H9 (cell line): ENCODE measurements at regions not wholly inside any gene's neighbourhood (a gene's known extent, or its start where the extent isn't known, plus 50 kb on each side); places are given as distances from the start of the nearest gene placed in this dataset.

Experiments
- DNase-seq: peaks from one replicate; pipeline ENCODE4 v3.0.0-alpha.2; 2017
- H2AFZ ChIP-seq: one replicate; pipeline ENCODE4 v1.6.1; 2013; ENCODE audit warnings: mild to moderate bottlenecking, low read length, control low read depth, moderate library complexity
- H2AK5ac ChIP-seq: 2 replicates; pipeline ENCODE4 v1.6.1; 2013; ENCODE audit warnings: low read length, control low read depth, mixed read lengths; ENCODE audit not compliant: insufficient read length
- H2BK120ac ChIP-seq: one replicate; pipeline ENCODE4 v1.6.1; 2013; ENCODE audit warnings: low read depth, mild to moderate bottlenecking, low read length, control low read depth, inconsistent platforms; ENCODE audit not compliant: poor library complexity, severe bottlenecking
- H2BK12ac ChIP-seq: 2 replicates; pipeline ENCODE4 v1.6.1; 2013; ENCODE audit warnings: low read length, control low read depth, mixed read lengths, low read depth; ENCODE audit not compliant: insufficient read length
- H2BK15ac ChIP-seq: 2 replicates; pipeline ENCODE4 v1.6.1; 2013; ENCODE audit warnings: low read depth, low read length, control low read depth
- H2BK20ac ChIP-seq: one replicate; pipeline ENCODE4 v1.6.1; 2013; ENCODE audit warnings: low read depth, mild to moderate bottlenecking, low read length, control low read depth, inconsistent platforms; ENCODE audit not compliant: poor library complexity, severe bottlenecking
- H2BK5ac ChIP-seq: 2 replicates; pipeline ENCODE4 v1.6.1; 2013; ENCODE audit warnings: low read length, control low read depth, mixed read lengths; ENCODE audit not compliant: insufficient read length
- H3K14ac ChIP-seq: 2 replicates; pipeline ENCODE4 v1.6.1; 2013; ENCODE audit warnings: low read length, control low read depth; ENCODE audit not compliant: insufficient read depth
- H3K18ac ChIP-seq: 2 replicates; pipeline ENCODE4 v1.6.1; 2013; ENCODE audit warnings: low read depth, mild to moderate bottlenecking, mixed read lengths, low read length, control low read depth; ENCODE audit not compliant: insufficient read length
- H3K23ac ChIP-seq: 2 replicates; pipeline ENCODE4 v1.6.1; 2013; ENCODE audit warnings: low read length, control low read depth, mixed read lengths, low read depth; ENCODE audit not compliant: insufficient read length
- H3K23me2 ChIP-seq: 2 replicates; pipeline ENCODE4 v1.6.1; 2013; ENCODE audit warnings: low read depth, mild to moderate bottlenecking, mixed read lengths, low read length, control low read depth; ENCODE audit not compliant: insufficient read length, poor library complexity, severe bottlenecking
- H3K27ac ChIP-seq: 2 replicates; pipeline ENCODE4 v1.5.1; 2013; ENCODE audit warnings: low read length, control low read depth, mixed read lengths, low read depth; ENCODE audit not compliant: insufficient read length
- H3K27me3 ChIP-seq: 2 replicates; pipeline ENCODE4 v1.6.1; 2013; ENCODE audit warnings: low read length, control low read depth, inconsistent platforms; ENCODE audit not compliant: insufficient read depth
- H3K4ac ChIP-seq: 2 replicates; pipeline ENCODE4 v1.6.1; 2013; ENCODE audit warnings: low read depth, mild to moderate bottlenecking, control low read depth, inconsistent platforms, low read length, moderate library complexity
- H3K4me1 ChIP-seq: 2 replicates; pipeline ENCODE4 v1.6.1; 2013; ENCODE audit warnings: low read length, control low read depth, inconsistent platforms; ENCODE audit not compliant: insufficient read depth
- H3K4me2 ChIP-seq: 2 replicates; pipeline ENCODE4 v1.6.1; 2013; ENCODE audit warnings: low read length, control low read depth, mixed read lengths; ENCODE audit not compliant: insufficient read length, insufficient read depth
- H3K56ac ChIP-seq: 2 replicates; pipeline ENCODE4 v1.6.1; 2013; ENCODE audit warnings: low read depth, mild to moderate bottlenecking, mixed read lengths, low read length, control low read depth; ENCODE audit not compliant: insufficient read length
- H3K79me1 ChIP-seq: 2 replicates; pipeline ENCODE4 v1.6.1; 2013; ENCODE audit warnings: low read depth, mild to moderate bottlenecking, moderate library complexity, low read length, control low read depth, inconsistent platforms; ENCODE audit not compliant: insufficient read depth, poor library complexity, severe bottlenecking
- H3K79me2 ChIP-seq: 2 replicates; pipeline ENCODE4 v1.6.1; 2013; ENCODE audit warnings: low read length, control low read depth, inconsistent platforms; ENCODE audit not compliant: insufficient read depth
- H3K9ac ChIP-seq: 2 replicates; pipeline ENCODE4 v1.6.1; 2013; ENCODE audit warnings: low read length, control low read depth, mixed read lengths; ENCODE audit not compliant: insufficient read length; ENCODE audit errors: extremely low read depth
- H3K9me3 ChIP-seq: one replicate; pipeline ENCODE4 v1.6.1; 2013; ENCODE audit warnings: low read depth, low read length, inconsistent platforms; ENCODE audit not compliant: control insufficient read depth
- H3T11ph ChIP-seq: one replicate; pipeline ENCODE4 v1.6.1; 2013; ENCODE audit warnings: mild to moderate bottlenecking, low read length, control low read depth, inconsistent platforms
- H4K20me1 ChIP-seq: one replicate; pipeline ENCODE4 v1.6.1; 2013; ENCODE audit not compliant: control insufficient read depth, insufficient read length, insufficient read depth
- H4K5ac ChIP-seq: 2 replicates; pipeline ENCODE4 v1.6.1; 2013; ENCODE audit warnings: low read depth, mild to moderate bottlenecking, mixed read lengths, low read length, control low read depth; ENCODE audit not compliant: insufficient read length
- H4K8ac ChIP-seq: replicated peaks from 2 replicates; pipeline ENCODE4 v1.6.1; 2013; ENCODE audit warnings: low read length, control low read depth, mixed read lengths, low read depth; ENCODE audit not compliant: insufficient read length
- H4K91ac ChIP-seq: 2 replicates; pipeline ENCODE4 v1.6.1; 2013; ENCODE audit warnings: low read depth, mild to moderate bottlenecking, moderate library complexity, mixed read lengths, low read length, control low read depth; ENCODE audit not compliant: insufficient read length
- H3K27ac Mint-ChIP-seq, 3 experiments: 2 replicates in 2 of 3; 3 replicates in 1 of 3; pipeline ENCODE4 v1.8.0; 2020 to 2021; ENCODE audit warnings: mixed read lengths in 3 of 3, mild to moderate bottlenecking in 1 of 3, moderate library complexity in 1 of 3
- H3K27me3 Mint-ChIP-seq: 2 replicates; pipeline ENCODE4 v1.8.0; 2021; ENCODE audit warnings: low read depth, mild to moderate bottlenecking, moderate library complexity, mixed read lengths
- H3K36me3 Mint-ChIP-seq, 3 experiments: 2 replicates in 2 of 3; 3 replicates in 1 of 3; pipeline ENCODE4 v1.8.0; 2020 to 2021; ENCODE audit warnings: low read depth in 3 of 3, mixed read lengths in 3 of 3; ENCODE audit not compliant: insufficient read depth in 1 of 3
- H3K4me1 Mint-ChIP-seq, 2 experiments: 2 replicates each; pipeline ENCODE4 v1.8.0; 2020; ENCODE audit warnings: mixed read lengths in 2 of 2
- H3K4me3 Mint-ChIP-seq, 2 experiments: 2 replicates in 1 of 2; 3 replicates in 1 of 2; pipeline ENCODE4 v1.8.0; 2020 to 2021; ENCODE audit warnings: mild to moderate bottlenecking in 2 of 2, mixed read lengths in 2 of 2, moderate library complexity in 1 of 2
- H3K9me3 Mint-ChIP-seq, 2 experiments: 2 replicates in 1 of 2; 3 replicates in 1 of 2; pipeline ENCODE4 v1.8.0; 2020; ENCODE audit warnings: mild to moderate bottlenecking in 2 of 2, mixed read lengths in 2 of 2, moderate library complexity in 1 of 2
- WGBS: extraction: QIAGEN DNeasy Blood & Tissue Kit; methylation state at CpG from one replicate; pipeline ENCODE4 v1.1.7; 2013; ENCODE audit warnings: missing lambda C conversion rate, low lambda C conversion rate, mixed read lengths; ENCODE audit not compliant: insufficient read length; ENCODE audit errors: extremely low coverage; 5-methylcytosine and 5-hydroxymethylcytosine counted together
- TF ChIP-seq, protein P1 (sequence below): fragments of 200-600 bp; sonication (generic); conservative IDR thresholded peaks from 3 replicates; pipeline ENCODE4 v1.8.0; 2021; ENCODE audit warnings: antibody characterized with exemption, mild to moderate bottlenecking

DNA sequence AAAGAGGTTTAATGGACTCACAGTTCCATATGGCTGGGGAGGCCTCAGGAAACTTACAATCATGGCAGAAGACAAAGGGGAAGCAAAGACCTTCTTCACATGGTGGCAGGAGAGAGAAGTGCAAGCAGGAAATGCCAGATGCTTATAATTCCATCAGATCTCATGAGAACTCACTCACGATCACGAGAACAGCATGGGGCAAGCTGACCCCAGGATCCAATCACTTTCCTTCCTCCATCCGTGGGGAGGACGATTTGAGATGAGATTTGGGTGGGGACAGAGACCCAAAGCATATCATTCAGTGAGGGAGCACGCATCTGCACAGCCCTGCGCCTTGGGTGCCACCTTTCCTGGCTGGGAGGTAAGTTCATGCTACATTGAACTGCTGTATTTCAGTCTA, 234.1 kb upstream of the ATP10A start:
- TF ChIP-seq, protein P1, sequence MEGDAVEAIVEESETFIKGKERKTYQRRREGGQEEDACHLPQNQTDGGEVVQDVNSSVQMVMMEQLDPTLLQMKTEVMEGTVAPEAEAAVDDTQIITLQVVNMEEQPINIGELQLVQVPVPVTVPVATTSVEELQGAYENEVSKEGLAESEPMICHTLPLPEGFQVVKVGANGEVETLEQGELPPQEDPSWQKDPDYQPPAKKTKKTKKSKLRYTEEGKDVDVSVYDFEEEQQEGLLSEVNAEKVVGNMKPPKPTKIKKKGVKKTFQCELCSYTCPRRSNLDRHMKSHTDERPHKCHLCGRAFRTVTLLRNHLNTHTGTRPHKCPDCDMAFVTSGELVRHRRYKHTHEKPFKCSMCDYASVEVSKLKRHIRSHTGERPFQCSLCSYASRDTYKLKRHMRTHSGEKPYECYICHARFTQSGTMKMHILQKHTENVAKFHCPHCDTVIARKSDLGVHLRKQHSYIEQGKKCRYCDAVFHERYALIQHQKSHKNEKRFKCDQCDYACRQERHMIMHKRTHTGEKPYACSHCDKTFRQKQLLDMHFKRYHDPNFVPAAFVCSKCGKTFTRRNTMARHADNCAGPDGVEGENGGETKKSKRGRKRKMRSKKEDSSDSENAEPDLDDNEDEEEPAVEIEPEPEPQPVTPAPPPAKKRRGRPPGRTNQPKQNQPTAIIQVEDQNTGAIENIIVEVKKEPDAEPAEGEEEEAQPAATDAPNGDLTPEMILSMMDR = no peak; the same call in 2 of the 3 replicates
- H2BK120ac ChIP-seq = no peak overlapping the region
- no peak overlapping the region for H2BK20ac ChIP-seq
- no peak overlapping the region for H4K8ac ChIP-seq
- H3K14ac ChIP-seq = no peak overlapping the region
- H3K4me2 ChIP-seq = no peak overlapping the region
- H3K9me3 ChIP-seq = no peaks in the 10 kb centered on the region
- peaks cover 14 to 18% of the 10 kb centered on the region in 2 experiments for H3K4me1 Mint-ChIP-seq
- no peak overlapping the region for H3K23ac ChIP-seq
- H4K5ac ChIP-seq = no peak overlapping the region
- no peak overlapping the region for H2BK5ac ChIP-seq
- H2BK12ac ChIP-seq = no peak overlapping the region
- H3K27me3 ChIP-seq = no peaks in the 10 kb centered on the region
- H3K9ac ChIP-seq = no peak overlapping the region
- DNase-seq = no peak
- no peaks in the 10 kb centered on the region for H3K23me2 ChIP-seq
- H3K27ac ChIP-seq = no peak overlapping the region
- no peak overlapping the region for H2AK5ac ChIP-seq
- no peak overlapping the region for H3K18ac ChIP-seq
- no peaks in the 10 kb centered on the region for H3K79me1 ChIP-seq
- no CpG with 5 or more reads among the region's 6 CpGs for WGBS
- H3K4ac ChIP-seq = no peak overlapping the region
- H4K91ac ChIP-seq = no peak overlapping the region
- no peaks in the 10 kb centered on the region for H3K9me3 Mint-ChIP-seq
- no peak overlapping the region for H3T11ph ChIP-seq
- no peak overlapping the region for H2BK15ac ChIP-seq
- H3K4me3 Mint-ChIP-seq = no peak overlapping the region
- no peak overlapping the region for H2AFZ ChIP-seq
- H3K79me2 ChIP-seq = no peaks in the 10 kb centered on the region
- no peak overlapping the region for H3K56ac ChIP-seq
- H3K36me3 Mint-ChIP-seq = no peaks in the 10 kb centered on the region; a peak in 1 of 7 replicates
- no peaks in the 10 kb centered on the region for H4K20me1 ChIP-seq
- no peaks in the 10 kb centered on the region; the same call in 1 of the 2 replicates for H3K27me3 Mint-ChIP-seq
- no peak overlapping the region for H3K27ac Mint-ChIP-seq
- H3K4me1 ChIP-seq = peaks cover 6% of the 10 kb centered on the region; the same call in 1 of the 2 replicates
